GM18517 (cell line): ENCODE measurements at regions not wholly inside any gene's neighbourhood (a gene's known extent, or its start where the extent isn't known, plus 50 kb on each side); places are given as distances from the start of the nearest gene placed in this dataset.

Experiments used
- ATAC-seq: cut with Tn5 transposase; IDR thresholded peaks from one replicate; pipeline ENCODE4 v1.9.1; 2021; ENCODE audit warnings: mild to moderate bottlenecking, moderate library complexity; ENCODE audit not compliant: unreplicated experiment

GRCh38 chr22:47835726-47836125, 1073.3 kb downstream of the TBC1D22A start:
- ATAC-seq = no peak

DNA sequence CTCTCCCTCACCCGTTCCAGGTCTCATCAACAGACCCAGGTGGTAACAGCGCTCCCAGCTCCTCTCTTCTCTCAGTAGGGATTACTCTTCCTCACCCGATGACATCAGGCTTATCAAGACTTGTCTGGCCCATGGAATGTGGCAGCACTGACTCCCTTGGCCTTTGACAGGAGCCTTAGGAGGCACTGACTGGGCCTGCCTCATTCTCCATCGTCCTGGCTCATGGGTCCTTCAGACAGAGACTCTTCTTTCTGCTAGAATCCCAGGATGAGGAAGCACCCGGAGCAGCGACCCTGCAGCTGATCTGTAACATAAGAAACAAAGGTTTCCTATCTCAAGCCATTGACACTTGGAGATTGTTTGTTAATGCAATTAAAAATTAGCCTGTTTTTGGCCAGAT, 1063.6 kb downstream of the TBC1D22A start:
- ATAC-seq = no peak

DNA sequence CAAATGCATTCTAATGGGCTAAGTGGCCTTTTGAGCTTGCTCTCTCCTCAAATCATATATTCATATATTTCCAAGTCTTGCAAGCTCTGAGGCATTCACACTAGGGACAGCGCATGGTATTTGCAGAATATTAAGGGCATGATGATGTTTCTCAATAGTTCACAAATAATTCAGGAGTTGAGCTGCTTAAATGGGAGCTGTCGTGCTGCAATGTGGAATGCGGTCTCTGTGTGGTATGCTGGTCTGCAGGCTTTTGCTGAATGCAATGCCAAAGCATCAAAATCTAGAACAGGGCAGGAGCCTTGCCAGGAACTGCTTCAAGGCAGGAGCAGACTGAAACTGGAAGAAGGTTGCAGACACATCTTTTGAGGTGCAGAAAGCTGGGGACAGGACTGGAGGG, 1060.0 kb downstream of the TBC1D22A start:
- ATAC-seq = no peak

- no peak for ATAC-seq
These were observed 1056.0 kb downstream of the TBC1D22A start for GRCh38 chr22:47818496-47818895.

DNA sequence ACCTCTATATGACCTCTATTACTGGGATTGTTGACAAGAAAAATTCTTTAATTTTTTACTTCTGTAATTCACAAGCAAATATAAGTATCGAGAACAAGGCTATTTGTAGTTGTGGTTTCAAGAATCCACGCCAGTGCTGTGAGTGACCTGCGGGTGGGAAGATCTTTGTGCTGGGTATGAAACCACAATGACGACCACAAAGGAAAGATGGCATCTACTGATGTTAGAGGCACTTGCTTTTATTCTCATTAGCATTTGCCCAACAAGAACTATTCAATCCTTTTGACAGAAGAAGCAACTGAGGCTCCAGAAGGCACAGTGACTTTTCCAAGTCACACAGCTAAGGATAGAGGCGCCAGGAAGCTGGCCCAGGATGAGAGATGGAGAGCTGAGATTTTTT, 1054.9 kb downstream of the TBC1D22A start:
- no peak for ATAC-seq

GRCh38 chr22:47816863-47817210, 1054.4 kb downstream of the TBC1D22A start:
- no peak for ATAC-seq

DNA sequence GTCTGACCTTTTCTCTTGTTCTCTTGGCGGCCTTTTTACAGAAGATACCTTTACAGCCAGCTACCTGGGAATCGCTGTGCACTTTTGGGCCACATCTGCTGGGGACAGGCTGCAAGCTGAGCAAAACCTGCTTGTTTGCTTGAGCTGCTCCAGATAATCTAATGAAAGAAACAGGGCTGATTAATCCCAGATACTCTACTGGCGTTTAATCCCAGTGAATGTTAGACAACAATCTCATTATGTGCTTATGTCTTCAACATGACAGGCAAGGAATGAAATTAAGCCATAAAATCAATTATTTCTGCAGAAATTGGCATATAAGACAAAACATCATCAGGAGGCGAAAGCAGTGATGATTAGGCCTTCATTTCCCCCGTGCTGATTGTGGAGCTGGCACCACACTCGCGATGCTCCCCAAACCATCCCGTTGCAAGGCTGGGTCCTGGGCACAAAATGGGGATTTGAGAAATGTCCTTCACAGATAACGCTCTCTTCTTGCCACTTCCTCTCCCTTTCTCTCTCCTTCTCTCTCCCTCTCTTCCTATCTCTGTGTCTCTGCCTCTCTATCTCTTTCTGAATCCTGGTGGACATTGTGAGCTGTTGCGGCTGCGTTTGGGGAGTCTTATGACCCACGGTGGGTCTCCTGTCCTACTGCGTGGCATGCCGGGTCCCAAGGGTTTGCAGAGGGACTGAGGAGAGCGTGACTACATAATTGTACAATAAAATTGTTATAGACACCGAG, 1053.8 kb downstream of the TBC1D22A start:
- no peak for ATAC-seq

DNA sequence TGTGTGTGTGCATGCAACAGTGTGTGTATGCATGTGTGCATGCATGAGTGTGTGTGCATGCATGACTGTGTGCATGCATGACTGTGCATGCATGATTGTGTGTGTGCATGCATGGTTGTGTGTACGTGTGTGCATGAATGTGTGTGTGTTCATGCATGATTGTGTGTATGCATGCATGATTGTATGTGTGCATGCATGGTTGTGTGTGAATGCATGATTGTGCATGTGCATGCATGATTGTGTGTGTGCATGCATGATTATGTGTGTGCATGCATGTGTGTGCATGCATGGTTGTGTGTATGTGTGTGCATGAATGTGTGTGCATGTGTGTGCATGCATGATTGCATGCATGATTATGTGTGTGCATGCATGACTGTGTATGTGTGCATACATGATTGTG, 1052.0 kb downstream of the TBC1D22A start:
- no peak for ATAC-seq

- ATAC-seq = no peak
These were observed 1051.2 kb downstream of the TBC1D22A start for GRCh38 chr22:47813661-47814060.

- no peak for ATAC-seq
These were observed 1049.5 kb downstream of the TBC1D22A start for GRCh38 chr22:47811971-47812370.

DNA sequence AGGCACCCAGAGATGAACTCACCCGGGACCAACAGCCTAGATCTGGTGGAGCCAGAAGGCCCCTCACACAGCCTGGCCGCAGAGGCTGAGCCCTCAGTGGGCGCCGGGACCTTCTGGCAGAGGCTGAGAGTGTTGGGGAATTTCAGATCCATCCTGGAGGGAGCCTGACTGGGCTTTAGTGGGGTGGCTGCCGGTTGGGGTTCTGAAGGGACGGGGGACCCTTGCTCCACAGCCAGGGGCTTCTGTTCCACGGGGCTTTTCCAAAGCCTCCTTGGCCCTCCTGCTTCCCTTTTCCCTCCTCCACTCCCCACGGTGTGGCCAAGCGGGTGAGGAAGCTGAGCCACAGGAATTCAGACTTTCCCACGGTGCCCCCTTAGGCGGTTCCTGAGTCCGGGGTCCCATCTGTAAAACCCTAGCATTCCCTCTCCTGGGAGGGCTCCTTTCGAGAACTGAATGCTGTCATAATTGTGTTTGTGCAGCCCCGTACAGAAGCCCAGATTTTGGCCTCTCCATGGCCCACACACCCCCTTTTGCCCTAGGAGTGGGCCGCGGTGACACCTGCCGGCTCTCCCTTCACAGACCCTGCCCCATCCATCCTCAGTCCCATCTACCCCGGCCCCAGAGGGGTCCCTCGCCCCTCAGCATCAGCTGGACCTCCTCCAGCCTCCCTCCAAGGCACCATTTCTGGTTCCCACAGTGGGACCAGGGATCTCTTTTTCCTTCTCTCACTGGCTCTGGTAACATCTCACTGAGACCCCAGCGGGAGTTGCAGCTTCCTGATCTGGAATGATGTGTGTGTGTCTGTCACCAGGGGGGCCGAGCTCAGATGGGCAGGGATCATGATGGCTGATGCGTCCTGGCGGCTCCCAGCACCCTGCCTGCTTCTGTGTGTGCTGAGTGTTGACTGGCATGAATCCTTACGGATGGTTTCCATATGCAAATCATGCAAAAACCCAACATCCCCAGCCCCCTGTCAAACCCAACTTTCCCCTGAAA, 1048.4 kb downstream of the TBC1D22A start:
- ATAC-seq = no peak

DNA sequence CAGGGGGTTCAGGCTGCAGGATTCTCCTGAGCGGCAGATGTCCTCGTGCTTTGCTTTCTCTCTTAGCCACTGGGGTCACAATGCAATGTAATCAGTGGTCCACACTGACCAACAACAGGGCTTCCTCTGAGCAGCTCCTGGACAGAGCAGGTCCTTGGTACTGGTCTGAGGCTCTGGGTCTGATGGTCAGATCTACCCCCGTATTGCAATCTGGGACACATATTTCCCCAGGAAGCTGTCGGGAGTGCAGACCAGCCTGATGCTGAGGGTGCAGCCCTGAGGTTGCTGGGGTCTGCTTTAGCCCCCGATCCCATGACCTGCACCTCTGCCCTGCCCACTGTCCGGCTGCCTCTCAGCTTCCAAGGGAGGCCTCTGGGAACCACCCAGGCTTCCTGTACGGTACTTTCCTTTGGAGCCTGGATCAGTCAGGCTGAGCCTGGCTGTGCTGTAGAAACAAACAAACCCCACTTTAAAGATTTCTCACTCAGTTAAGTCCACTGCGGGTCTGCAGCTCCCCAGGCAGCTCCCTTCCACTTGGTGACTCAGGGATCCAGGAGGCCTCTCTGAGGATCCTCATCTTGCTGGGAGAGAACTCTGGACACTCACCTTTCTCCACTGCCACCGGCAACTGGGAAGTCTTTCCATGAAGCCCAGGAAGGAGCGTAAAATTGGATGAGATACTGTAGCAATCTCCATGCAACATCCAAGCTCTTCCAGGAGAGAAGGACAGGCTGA, 1046.6 kb downstream of the TBC1D22A start:
- ATAC-seq = no peak

- ATAC-seq = no peak
These were observed 1045.8 kb downstream of the TBC1D22A start for GRCh38 chr22:47808236-47808635.

GRCh38 chr22:47807506-47807905, 1045.1 kb downstream of the TBC1D22A start:
- no peak for ATAC-seq

GRCh38 chr22:47806894-47807293, 1044.4 kb downstream of the TBC1D22A start:
- no peak for ATAC-seq

- no peak for ATAC-seq
These were observed 1043.0 kb downstream of the TBC1D22A start for GRCh38 chr22:47805394-47805935.

DNA sequence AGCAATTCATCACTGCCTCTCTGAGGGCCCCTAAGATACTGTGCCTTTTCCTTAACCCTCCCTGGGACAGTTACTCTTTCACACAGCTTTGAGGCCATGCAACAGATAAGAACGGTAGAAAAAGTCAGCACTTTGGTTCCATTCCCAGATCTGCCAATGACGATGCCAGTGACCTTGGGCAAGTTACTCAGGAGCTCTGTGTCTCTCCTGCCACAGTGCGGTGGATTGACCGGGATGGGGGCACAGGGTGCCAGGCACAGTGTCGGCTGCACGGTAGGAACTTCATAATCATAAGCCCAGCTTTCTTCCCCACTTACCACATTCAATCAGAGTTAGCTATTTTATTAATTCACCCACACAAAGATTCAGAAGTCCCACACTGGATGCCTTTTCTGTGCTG, 1041.8 kb downstream of the TBC1D22A start:
- no peak for ATAC-seq

- no peak for ATAC-seq
These were observed 1040.0 kb downstream of the TBC1D22A start for GRCh38 chr22:47802421-47802820.

GRCh38 chr22:47801541-47802245, 1039.2 kb downstream of the TBC1D22A start:
- no peak for ATAC-seq

DNA sequence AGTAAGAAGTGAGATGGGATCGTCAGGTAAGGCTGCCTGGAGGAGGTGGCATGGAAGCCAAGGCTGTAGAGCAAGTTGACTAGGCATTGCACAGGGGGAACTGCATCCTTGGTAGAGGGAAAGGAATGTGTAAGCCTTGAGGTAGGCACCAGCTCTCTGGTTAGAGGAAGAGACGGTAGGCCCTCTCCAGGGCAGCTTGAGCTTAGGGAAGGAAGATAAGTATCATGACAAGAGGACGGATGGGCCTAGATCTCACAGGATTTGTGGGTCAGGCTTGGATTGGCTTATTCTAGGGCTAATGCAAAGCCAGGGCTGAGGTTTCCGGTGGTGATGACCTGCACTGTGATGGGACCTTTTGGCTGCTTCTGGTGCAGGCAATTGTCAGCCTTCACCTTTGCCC, 1035.8 kb downstream of the TBC1D22A start:
- no peak for ATAC-seq
